ENCODE measurements at regions not wholly inside any gene's neighbourhood (a gene's known extent, or its start where the extent isn't known, plus 50 kb on each side); places are given as distances from the start of the nearest gene placed in this dataset.
A peak's percentile ranks its signal among the peaks of the same experiment; 100 is the strongest.
"Not testable (repeated sequence)": the region's sequence is repeated elsewhere in the genome, so short reads cannot be mapped to it uniquely, and the experiment has no call there.

DNA sequence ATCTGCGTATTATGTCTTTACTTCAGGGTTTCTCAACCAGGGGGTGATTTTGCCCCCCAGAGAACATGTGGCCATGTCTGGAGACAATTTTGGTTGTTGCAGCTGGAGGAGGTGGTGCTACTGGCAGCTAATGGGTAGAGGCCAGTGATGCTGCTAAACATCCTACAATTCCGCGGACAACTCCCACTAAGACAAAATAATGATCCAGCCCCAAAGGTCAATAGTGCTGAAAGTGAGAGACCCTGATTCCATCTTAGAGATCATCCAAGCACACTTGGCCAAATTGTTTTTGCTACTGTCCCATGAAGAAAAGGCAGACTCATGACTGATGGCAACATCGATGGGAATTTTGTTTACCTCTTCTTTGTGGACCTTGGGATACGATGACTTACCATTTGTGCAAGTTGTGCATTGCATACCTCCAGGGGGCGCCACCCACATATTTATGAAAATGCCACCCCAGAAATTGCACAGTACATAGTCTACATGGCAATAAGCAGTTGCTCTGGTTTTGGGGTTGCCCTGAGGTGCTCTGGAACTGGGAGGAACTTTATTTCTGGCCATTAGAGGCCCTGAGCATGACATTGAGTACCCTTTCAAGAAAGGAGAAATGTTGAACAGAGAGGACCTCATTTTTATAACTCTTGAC is 144.3 kb downstream of the UNC93B1 start:
- peaks cover 1 to 31% (median 3%) of the 10 kb centered on the region in 5 donors for H3K27me3 Mint-ChIP-seq
- H3K4me3 Mint-ChIP-seq, POLR2A ChIA-PET, H3K9me3 Mint-ChIP-seq, ATAC-seq, H3K4me1 Mint-ChIP-seq, H3K36me3 Mint-ChIP-seq, H3K27ac Mint-ChIP-seq: not testable (repeated sequence)
- peak; percentile 26 to 77 (median 49) for DNase-seq

DNA sequence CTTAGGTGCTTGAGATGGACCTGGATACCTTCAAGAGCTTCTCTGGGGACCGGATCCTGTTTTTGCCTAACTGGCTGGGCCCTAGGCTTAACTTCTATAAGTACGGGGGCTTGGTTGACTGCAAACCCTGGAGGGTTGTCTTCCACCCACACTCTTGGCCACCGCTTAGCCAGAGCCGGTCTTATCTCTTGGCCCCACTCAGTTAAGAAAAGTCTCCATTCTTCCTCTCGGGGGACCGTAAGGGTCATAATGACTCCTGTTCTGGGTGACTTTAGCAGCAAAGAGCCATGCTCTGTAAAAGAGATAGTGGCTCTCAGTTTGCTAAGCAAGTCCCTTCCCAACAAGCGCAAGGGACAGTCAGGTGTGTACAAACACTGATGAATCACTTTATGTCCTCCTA is 153.2 kb downstream of the UNC93B1 start:
- H3K4me3 Mint-ChIP-seq, H3K4me1 Mint-ChIP-seq, POLR2A ChIA-PET, ATAC-seq, H3K36me3 Mint-ChIP-seq, H3K9me3 Mint-ChIP-seq, H3K27ac Mint-ChIP-seq, DNase-seq: not testable (repeated sequence)
- peaks cover 2 to 23% (median 12%) of the 10 kb centered on the region in 5 donors for H3K27me3 Mint-ChIP-seq

DNA sequence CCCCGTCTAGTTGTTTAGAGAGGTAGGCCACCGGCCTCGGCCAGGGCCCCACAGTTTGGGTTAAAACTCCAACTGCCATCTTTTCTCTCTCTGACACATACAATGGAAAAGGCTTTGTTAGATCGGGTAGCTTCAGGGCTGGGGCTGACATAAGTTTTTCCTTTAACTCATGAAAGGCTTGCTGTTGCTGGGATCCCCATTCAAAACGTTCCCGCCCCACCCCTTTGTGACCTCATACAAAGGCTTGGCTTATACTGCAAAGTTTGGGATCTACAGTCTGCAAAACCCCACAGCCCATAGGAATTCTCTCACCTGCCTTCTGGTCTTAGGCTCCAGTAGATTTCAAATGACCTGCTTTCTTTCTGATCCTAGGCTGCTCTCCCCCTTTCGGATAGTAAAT is 154.1 kb downstream of the UNC93B1 start:
- peaks cover 2 to 17% (median 9%) of the 10 kb centered on the region in 5 donors for H3K27me3 Mint-ChIP-seq
- H3K36me3 Mint-ChIP-seq, POLR2A ChIA-PET, H3K4me3 Mint-ChIP-seq, H3K4me1 Mint-ChIP-seq, ATAC-seq, DNase-seq, H3K27ac Mint-ChIP-seq, H3K9me3 Mint-ChIP-seq: not testable (repeated sequence)

DNA sequence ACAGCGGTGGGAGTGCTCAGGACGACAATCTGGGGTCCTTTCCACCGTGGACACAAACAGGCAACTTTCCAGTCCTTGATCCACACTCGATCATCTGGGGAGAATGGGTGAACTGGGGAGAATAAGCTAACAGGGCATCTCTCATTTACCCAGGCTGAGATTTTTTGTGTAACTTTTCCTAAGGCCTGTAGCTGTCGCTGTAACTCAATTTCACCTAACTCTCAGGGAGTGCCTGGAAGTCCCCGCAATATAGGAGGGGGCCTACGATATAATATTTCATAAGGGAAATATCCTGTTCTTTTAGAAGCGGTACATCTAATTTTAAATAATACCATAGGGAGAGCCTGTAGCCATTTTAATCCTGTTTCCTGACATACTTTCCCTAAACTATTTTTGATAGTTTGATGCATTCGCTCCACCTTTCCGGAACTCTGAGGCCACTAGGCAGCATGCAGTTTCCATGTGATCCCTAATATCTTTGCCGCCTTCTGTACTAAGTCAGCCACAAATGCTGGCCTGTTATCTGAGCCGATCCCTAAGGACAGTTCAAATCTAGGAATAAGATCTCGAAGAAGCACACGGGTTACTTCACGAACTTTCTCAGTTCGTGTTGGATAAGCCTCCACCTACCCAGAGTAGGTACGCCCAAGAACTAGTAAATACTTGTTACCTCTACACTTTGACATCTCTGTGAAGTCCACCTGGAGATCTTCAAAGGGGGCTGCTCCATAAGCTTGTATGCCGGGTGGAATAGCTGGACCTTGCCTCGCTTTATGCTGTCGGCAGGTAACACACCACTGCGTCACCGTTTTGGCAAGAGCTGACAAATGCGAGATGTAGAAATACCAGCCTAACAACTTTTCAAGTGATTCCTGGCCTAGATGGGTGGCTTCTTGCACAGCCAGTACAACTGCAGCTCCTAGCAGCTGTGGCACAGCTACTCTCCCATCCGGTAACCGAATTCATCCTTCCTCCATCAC is 155.7 kb downstream of the UNC93B1 start:
- ATAC-seq, DNase-seq, H3K36me3 Mint-ChIP-seq, H3K4me3 Mint-ChIP-seq, H3K4me1 Mint-ChIP-seq, POLR2A ChIA-PET, H3K27ac Mint-ChIP-seq, H3K9me3 Mint-ChIP-seq: not testable (repeated sequence)
- peaks cover 0 to 12% (median 4%) of the 10 kb centered on the region in 5 donors for H3K27me3 Mint-ChIP-seq

DNA sequence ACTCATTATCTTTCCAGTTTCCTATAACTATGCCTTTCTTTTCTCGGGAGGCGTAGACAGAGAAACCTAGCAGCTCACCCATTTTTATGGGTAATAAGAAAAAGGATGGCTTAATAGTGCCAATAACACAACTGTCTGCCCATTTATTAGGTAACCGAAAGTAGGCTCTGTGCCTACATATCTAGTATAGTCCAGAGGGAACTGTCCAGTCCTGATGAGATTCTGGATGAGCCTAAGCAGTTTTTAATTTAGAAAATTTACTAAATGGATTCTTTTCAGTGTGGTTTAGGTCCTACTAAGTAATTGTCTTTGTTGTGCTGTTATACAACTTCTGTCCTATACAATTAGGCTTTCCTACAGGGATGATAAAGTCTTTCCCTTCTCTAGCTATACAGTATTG is 157.6 kb downstream of the UNC93B1 start:
- H3K4me3 Mint-ChIP-seq, DNase-seq, H3K9me3 Mint-ChIP-seq, POLR2A ChIA-PET, ATAC-seq, H3K36me3 Mint-ChIP-seq, H3K27ac Mint-ChIP-seq, H3K4me1 Mint-ChIP-seq: not testable (repeated sequence)
- peaks cover 0 to 14% (median 9%) of the 10 kb centered on the region in 5 donors for H3K27me3 Mint-ChIP-seq

DNA sequence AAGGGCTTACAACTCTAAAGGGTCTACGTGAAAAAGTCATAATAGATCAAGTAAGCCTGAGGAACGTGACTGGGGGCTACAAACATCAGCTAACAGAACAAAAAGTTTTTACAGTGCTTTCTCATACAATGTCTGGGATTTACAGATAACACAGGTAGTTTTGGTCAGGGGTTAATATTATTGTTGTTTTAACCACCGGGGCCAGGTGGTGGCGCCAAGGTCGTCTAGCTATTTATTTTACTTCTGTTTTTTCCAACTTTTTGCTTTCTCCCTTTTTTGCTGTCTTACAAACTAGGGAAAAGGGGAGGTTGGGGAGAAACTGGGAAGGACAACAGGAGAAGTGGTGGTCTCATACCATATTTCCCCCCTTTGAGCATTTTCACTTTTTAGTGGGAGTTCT is 158.6 kb downstream of the UNC93B1 start:
- peaks cover 0 to 19% (median 14%) of the 10 kb centered on the region in 5 donors for H3K27me3 Mint-ChIP-seq
- H3K36me3 Mint-ChIP-seq, ATAC-seq, H3K4me3 Mint-ChIP-seq, H3K4me1 Mint-ChIP-seq, H3K9me3 Mint-ChIP-seq, DNase-seq, H3K27ac Mint-ChIP-seq, POLR2A ChIA-PET: not testable (repeated sequence)

DNA sequence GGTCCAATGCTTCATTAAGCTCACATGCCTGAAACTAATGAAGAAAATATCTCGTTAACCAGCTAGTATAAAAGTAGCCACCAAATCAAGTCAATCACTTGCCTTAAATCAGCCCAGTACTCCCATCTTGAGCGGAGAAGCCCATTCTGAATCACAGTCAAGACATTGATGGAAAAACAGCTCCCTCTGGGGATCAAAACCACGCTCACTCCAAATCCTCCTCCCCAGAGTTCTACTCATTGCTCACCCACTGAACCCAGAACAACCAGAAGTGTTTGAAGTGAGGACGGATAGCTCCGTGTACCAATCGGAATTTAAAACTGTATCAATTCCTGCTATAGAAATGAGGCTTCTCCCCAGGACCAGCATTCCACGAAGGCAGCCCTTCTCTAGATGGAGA is 163.3 kb downstream of the UNC93B1 start:
- POLR2A ChIA-PET, H3K4me1 Mint-ChIP-seq, H3K4me3 Mint-ChIP-seq, H3K9me3 Mint-ChIP-seq, DNase-seq, H3K36me3 Mint-ChIP-seq, ATAC-seq: not testable (repeated sequence)
- H3K27me3 Mint-ChIP-seq: peaks cover 0 to 33% (median 17%) of the 10 kb centered on the region in 5 donors
- H3K27ac Mint-ChIP-seq: peak overlapping the region in 1 of 10 donors; percentile 32

DNA sequence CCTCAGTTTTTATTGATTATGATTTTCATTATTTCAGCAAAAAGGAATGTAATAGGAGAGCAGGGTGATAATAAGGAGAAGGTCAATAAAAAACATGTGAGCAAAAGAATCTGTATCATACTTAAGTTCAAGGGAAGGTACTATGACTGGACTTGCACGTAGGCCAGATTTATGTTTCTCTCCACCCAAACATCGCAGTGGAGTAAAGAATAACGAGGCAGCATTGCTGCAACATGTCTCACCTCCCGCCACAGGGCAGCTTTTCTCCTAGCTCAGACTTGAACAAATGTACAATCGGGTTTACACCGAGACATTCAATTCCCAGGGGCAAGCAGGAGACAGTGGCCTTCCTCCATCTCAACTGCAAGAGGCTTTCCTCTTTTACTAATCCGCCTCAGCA is 155.7 kb upstream of the ALDH3B2 start:
- POLR2A ChIA-PET, H3K27ac Mint-ChIP-seq, H3K36me3 Mint-ChIP-seq, DNase-seq, H3K9me3 Mint-ChIP-seq, H3K4me3 Mint-ChIP-seq, H3K4me1 Mint-ChIP-seq, ATAC-seq: not testable (repeated sequence)
- H3K27me3 Mint-ChIP-seq: peaks cover 13 to 55% (median 41%) of the 10 kb centered on the region in 5 donors

DNA sequence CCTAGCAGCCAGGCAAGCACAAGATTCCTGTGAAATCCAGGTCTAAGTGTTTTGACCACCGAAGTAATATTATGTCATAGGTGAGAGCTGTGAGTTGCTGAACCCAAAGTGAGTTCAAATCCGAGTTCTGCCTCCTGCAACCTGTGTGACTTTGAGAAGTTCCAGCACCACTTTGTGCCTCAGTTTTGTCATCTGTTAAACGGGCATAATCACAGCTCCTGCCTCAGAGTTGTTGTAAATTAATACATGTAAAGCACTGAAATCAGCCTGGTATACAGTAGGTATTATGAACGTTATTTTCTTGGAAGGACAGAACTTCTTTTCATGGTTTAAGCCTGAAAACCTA is 152.5 kb upstream of the ALDH3B2 start:
- H3K4me3 Mint-ChIP-seq, H3K9me3 Mint-ChIP-seq: not testable (repeated sequence)

DNA sequence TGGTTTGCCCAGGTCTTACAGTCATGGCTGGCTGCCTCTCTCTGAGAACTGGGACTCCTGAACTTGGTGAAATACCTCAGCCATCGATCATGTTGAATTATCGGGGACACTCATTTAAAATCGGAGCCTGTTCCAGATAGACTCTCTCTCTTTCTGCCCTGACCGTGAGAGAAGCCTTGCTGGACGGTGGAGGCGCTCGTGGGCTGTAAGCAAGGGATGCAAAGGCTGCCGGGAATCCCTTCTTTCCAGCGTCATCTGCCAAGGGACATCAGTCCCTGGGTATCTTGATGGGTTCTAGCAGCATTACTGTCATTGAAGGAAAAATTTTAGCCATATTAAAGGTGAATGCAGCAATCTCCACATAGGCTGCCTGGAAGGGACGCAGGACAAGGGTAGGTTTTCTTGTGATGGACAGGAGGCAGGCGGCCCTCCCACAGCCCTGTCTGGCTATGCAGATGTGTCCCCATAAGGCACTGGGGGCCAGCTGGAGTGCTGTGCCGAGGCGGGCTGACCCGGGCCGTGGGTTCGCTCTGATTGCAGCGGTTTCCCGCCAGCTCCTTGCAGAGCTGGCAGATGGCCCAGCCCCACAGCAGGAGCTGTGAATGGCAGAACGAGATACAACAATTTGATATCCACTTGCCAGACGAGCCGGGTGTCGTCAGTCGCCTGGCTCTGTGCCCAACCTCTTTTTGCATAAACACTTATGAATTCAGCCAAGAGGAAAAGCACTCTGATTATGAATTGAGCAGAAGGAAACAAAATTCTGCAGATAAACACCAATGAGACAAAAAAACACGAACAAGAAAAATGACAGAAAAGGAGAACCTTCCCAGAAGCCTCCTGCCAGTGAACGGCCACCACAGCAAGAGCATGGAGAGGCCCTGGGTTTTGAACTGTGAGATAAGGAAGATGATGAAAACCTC is 151.9 kb upstream of the ALDH3B2 start:
- H3K4me3 Mint-ChIP-seq, H3K36me3 Mint-ChIP-seq, H3K4me1 Mint-ChIP-seq, POLR2A ChIA-PET, H3K9me3 Mint-ChIP-seq, ATAC-seq: not testable (repeated sequence)
- peaks cover 18 to 64% (median 45%) of the 10 kb centered on the region in 5 donors for H3K27me3 Mint-ChIP-seq
- DNase-seq: peak in 1 of 10 donors; percentile 8
- H3K27ac Mint-ChIP-seq: peak overlapping the region in 1 of 10 donors; percentile 50

More for the DNA sequence above, 152.5 kb upstream of the ALDH3B2 start:
- DNase-seq, H3K36me3 Mint-ChIP-seq, H3K27ac Mint-ChIP-seq, H3K4me1 Mint-ChIP-seq, POLR2A ChIA-PET, ATAC-seq: not testable (repeated sequence)
- H3K27me3 Mint-ChIP-seq: peaks cover 18 to 63% (median 45%) of the 10 kb centered on the region in 5 donors

DNA sequence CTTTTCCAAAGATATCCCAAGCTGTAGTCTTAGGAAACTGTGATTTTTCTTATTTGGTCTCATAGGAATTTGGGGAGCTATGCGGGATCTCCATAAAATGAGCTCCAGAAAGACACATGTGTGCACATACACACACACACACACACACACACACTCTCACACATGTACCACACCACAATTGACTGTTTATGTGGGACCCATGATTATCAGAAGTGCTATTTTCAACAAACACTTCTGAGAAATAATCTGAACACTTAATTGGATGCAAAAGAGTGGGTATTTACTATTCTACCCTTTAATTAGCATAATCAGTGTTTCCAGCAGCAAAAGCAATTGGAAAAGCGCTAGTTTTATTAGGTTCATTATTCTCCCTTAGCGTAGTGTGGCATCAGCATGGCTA is 150.4 kb upstream of the ALDH3B2 start:
- H3K4me3 Mint-ChIP-seq, DNase-seq, ATAC-seq, H3K27ac Mint-ChIP-seq, H3K4me1 Mint-ChIP-seq, H3K9me3 Mint-ChIP-seq, H3K36me3 Mint-ChIP-seq, POLR2A ChIA-PET: not testable (repeated sequence)
- peaks cover 20 to 70% (median 44%) of the 10 kb centered on the region in 5 donors for H3K27me3 Mint-ChIP-seq

DNA sequence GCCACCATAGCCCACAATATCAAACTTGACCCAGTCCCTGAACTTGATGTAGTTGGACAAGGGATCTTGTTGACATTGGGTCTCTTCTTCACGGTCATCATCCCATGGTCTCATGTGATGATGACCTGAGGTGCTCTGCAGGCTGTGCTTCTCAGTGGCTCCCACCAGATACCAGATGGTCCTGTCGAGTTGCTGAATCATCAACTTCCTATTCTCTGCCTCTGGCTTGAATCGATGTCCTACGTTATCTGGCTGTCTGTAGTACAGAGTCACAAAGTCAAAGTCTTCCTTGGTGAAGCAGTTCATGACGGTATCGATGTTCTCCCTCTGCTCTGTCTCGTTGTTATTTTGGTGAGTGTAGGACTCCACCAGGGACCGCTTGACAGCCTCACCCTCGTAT is 145.7 kb upstream of the ALDH3B2 start:
- ATAC-seq (no peak), DNase-seq (no peak)
- Mint-ChIP-seq H3K9me3 (no peaks in the 10 kb centered on the region), H3K27me3 (peaks cover 5 to 32% (median 19%) of the 10 kb centered on the region in 5 donors), H3K4me3 (no peak overlapping the region), H3K36me3 (no peaks in the 10 kb centered on the region), H3K27ac (no peak overlapping the region), H3K4me1 (no peaks in the 10 kb centered on the region)
- POLR2A ChIA-PET: no interaction called here
